ENCODE measurements at regions not wholly inside any gene's neighbourhood (a gene's known extent, or its start where the extent isn't known, plus 50 kb on each side); places are given as distances from the start of the nearest gene placed in this dataset.

DNA sequence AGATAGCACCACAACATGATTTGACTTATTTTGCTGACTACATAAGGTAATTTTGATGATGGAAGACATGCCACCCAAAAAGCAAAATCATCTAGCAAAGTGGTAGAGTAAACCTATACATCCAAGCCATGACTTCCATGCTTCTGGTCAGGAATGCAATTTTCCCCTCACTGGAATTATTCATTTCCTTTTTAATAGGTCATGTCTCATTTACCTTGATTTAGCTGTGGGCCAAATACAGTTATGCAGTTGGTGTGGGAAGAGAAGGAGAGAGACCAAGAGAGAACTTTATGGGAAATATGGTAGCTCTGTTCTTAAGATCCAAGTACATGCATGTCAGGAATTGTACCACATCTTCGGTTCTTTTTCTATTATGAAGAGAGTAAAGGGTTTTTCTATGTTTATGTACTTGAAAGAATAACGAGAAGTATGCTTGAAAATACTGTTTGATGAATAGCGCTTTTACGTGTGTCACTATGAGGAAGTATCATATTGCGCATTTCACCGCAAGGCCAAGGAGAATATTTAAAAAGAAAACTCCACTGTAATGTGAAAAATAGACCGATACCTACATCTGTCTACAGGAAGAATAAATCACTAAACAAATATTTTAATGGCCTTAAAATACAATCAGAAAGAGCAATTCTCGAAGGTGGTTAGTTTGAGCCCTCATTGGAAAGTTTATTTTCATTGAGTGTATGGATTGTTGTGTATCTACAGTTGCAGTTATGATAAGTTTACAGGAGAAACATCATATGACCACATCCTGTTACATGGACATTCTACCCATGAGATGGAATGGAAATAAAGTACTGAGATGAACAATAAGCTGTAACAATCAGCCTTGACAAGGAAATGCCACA, 134.0 kb downstream of the FOXD1 start:
- TF ChIP-seq POLR2A (IDR thresholded peaks at IDR 0.05; ENCODE audit: low read length) (no peak), GATA1 (IDR thresholded peaks at IDR 0.05; ENCODE audit: low read depth, low read length) (no peak)

Measured in erythroblast (primary cell).